Breast epithelium (tissue), 3 donors: ENCODE measurements at regions not wholly inside any gene's neighbourhood (a gene's known extent, or its start where the extent isn't known, plus 50 kb on each side); places are given as distances from the start of the nearest gene placed in this dataset.

ENCODE experiments used
- POLR2A ChIP-seq: fragments of 450-650 bp; IDR thresholded peaks from one replicate; pipeline ENCODE4 v1.6.1; 2016; ENCODE audit warnings: antibody characterized with exemption, mild to moderate bottlenecking, moderate library complexity
- POLR2AphosphoS5 ChIP-seq, 3 donors: sonication (generic); formaldehyde crosslinking; IDR thresholded peaks; one replicate each; pipeline ENCODE4 v1.6.1; 2017; ENCODE audit warnings: antibody characterized with exemption in 3 of 3
- TF ChIP-seq, protein P1 (sequence below), 3 donors: fragments of 450-650 bp; IDR thresholded peaks; one replicate each; pipeline ENCODE4 v1.5.1; 2016 to 2017; ENCODE audit warnings: antibody characterized with exemption in 3 of 3, mild to moderate bottlenecking in 3 of 3, moderate library complexity in 3 of 3

DNA sequence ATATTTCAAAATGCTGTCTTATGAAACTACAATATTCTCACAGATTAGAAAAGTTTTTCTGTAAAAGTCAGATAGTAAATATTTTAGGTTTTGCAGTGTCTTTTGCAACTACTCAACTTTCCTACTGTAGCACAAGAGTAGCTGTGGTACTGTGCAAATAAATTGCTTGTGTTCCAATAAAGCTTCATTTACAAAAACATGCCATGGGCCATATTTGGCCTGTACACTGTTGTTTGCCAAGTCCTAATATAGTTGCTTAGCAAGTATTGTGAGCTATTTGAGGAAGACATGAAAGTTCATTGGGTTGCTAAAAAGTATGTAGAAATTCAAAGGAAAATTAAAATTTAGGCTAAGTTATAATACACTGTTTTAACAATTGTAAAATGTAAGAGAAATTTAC lies 80.0 kb downstream of the TFPI2 start:
- TF ChIP-seq POLR2A (no peak), POLR2AphosphoS5 (IDR thresholded peaks at IDR 0.05) (no peak)
- TF ChIP-seq, protein P1, sequence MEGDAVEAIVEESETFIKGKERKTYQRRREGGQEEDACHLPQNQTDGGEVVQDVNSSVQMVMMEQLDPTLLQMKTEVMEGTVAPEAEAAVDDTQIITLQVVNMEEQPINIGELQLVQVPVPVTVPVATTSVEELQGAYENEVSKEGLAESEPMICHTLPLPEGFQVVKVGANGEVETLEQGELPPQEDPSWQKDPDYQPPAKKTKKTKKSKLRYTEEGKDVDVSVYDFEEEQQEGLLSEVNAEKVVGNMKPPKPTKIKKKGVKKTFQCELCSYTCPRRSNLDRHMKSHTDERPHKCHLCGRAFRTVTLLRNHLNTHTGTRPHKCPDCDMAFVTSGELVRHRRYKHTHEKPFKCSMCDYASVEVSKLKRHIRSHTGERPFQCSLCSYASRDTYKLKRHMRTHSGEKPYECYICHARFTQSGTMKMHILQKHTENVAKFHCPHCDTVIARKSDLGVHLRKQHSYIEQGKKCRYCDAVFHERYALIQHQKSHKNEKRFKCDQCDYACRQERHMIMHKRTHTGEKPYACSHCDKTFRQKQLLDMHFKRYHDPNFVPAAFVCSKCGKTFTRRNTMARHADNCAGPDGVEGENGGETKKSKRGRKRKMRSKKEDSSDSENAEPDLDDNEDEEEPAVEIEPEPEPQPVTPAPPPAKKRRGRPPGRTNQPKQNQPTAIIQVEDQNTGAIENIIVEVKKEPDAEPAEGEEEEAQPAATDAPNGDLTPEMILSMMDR (IDR thresholded peaks at IDR 0.05), result no peak
